Fibroblast of skin of back (primary cell): ENCODE measurements at regions not wholly inside any gene's neighbourhood (a gene's known extent, or its start where the extent isn't known, plus 50 kb on each side); places are given as distances from the start of the nearest gene placed in this dataset.

Experiments
- DNase-seq: peaks from one replicate; pipeline ENCODE4 v3.0.0-alpha.2; 2013

DNA sequence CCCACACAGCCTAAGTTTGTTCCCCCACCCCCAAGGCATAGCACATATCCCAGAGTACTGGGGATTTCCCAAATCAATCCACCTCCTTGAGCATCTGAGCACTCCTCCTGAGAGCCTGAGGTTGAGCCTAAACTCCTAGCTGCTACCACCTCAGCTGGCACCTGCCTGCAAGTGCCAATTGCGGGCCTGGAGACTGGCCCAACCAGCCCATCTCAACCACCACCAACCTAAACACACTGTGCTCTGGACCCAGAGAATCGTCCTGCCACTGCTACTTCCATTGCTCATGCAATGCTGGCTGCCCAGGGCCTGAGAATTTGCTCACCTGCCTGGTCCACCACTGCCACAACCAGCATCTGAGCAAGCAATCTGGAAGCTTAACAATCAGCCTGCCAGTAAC lies 177.1 kb downstream of the FGF13 start:
- no peak for DNase-seq

DNA sequence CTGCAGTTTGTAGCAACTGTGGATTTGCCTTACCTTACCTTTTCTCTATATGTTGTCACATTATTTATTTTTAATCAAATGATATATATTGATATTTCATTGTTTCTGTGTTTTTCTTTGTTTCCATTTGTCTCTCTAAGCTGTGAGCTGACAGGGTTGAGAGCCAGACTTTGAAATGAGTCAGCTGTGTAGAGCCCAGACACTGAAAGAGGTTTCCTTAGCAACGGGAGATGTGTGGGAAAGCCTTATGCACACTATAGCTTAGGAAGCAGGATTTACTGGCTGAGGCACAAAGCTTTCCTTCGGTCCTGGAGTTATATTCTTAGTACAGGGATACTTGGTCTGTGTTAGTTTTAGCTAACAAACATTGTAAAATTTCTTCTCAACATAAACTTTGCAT lies 192.2 kb downstream of the FGF13 start:
- peak; percentile 15 for DNase-seq

DNA sequence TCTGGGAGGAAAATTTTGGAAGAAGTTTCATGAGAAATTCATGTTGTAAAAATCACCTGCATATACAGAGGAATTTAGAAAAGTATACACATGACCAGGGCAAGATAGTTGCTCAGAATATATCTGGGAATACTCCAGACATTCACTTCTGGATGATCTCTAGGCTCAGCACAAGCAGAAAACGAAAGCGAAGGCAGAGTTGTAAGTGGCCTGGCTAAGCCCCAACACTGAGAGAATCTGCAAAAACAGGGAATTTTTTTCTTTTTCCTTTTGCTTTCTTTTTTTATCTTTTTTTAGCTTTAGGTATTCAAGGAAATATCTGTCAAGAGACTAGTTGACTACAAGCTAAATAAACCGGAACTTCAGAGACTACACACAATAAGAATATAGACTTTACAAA lies 207.2 kb downstream of the FGF13 start:
- DNase-seq = no peak

DNA sequence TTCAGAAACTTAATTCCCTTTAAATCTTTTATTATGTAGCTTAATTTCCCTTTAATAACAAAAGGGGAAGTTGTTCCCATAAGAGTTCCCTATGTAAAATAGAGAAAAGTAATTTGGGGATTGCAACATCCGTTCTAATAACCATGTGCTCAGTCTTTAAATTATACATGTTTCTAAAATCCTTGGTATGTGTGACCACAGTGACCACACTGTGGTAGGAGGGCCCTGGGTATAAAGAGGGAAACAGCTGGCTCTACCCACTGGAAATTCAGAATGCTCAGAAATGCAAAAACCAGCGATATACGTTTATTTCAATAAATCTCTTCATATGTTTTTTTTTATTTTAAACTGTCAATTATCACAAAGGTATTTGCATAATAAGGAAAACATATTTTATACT lies 219.1 kb downstream of the FGF13 start:
- no peak for DNase-seq

DNA sequence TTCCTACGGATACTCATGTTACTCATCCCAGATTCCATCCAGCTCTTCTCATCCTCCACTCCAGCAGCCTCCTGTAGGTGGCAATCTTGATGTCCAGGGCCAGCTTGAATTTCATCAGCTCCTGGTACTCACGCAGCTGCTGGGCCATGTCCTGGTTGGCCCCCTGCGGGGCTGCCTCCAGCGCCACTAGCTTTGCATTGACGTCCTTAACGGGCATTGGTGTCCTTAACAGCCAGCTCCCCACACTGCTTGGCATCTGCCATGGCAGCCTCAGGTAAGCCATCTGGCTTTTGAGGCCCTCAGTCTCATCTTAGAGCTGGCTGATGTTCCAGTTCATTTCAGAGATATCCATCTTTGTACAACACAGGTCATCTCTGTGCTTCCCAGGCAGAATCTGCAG lies 223.7 kb downstream of the FGF13 start:
- no peak for DNase-seq

DNA sequence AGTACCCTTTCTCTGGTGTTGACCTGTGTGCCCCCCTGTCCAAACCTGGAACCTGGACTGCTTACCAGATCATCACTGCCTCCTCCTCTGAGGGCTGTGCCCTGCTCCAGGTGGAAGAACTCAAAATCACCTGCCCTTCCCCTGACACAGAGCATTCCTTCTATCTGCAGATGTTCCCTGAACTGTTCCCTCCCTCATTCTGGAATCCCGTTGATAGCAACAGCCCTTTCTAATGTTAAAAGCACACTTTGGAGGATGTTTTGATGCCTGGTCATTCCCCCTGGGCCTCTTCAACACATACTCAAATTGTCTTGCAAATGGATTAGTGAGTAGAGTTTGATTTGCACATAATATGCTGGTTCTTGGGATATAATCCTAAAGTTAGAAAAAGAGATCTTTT lies 225.8 kb downstream of the FGF13 start:
- DNase-seq = no peak

DNA sequence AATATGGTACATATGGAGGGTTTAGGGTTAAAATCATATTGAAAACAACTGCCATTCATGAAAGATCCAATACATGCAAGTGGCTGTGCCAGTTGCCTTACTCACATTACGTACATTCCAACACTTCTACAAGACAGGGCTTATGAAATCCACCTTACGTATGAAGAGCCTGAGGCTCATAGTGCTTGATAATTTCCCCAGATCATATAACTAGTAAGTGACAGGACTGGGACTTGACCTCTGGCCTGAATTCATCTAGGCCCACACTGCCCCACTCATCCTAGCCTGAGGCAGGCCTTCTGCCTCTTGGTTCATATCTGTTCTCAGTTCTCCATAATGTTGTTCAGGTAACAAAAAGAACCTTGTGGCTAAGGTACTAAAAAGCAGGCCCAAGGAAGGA lies 226.3 kb downstream of the FGF13 start:
- DNase-seq = no peak

DNA sequence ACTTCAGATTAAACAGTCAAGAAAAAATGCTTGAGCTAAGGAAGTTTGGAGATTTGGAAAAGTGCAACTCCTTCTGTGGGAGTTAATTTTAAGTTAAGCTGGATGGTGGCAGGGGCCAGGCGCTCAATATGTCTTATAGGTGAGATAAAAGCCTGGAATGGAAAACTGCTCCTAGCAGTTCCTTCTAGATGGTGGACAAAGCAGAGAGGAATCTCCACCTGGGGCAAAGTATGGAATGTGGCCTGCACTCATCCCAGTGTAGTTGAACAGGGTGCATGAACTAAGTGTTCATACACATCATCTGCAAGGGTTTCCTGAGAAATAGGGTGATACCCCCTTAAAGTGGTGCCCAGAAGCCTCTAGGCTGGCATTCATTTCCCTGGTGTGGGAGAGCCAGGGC lies 227.1 kb downstream of the FGF13 start:
- DNase-seq = no peak

DNA sequence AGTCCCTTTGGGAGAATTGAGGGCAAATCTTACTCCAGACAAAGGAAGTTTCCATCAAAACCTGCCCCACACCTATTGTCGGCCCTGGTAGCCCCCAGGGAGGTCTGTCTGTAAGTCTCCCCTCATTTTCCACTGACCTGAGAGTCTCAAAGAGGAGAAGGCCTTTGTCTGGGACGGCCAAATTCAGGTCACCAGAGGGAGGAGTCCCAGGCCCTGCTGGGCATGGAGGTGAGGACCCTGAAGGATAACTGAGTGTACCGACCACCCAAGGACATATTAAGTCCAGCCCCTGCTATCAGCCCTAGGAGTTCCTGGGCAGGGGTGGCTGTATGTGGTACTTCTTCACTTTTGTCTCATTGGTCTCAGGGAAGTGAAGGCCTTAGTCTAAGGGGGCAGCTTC lies 229.9 kb downstream of the FGF13 start:
- no peak for DNase-seq

DNA sequence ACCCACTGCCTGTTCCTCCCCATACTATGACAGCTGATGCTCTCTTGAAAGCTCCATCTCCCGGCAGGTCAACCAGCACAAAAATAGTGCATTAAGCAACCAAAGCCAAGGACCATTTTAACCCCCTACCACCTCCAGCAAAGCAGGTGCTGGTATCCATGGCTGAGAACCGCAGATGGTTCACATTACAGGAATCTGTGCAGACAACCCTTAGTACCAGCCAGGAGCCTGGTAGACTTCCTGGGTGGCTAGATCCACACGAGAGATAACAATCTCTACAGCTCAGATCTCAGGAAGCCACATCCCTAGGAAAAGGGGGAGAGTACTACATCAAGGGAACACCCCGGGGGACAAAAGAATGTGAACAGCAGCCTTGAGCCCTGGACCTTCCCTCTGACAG lies 248.0 kb downstream of the FGF13 start:
- DNase-seq = no peak
